ENCODE measurements at regions not wholly inside any gene's neighbourhood (a gene's known extent, or its start where the extent isn't known, plus 50 kb on each side); places are given as distances from the start of the nearest gene placed in this dataset.

- TF ChIP-seq CTCF (IDR thresholded peaks at IDR 0.05) (no peak), POLR2A (IDR thresholded peaks at IDR 0.05) (no peak)
Measured at GRCh38 chr16:55042556-55043432, 112.1 kb downstream of the IRX5 start.

All from vagina (tissue), 2 donors.